ENCODE measurements at regions not wholly inside any gene's neighbourhood (a gene's known extent, or its start where the extent isn't known, plus 50 kb on each side); places are given as distances from the start of the nearest gene placed in this dataset.

DNA sequence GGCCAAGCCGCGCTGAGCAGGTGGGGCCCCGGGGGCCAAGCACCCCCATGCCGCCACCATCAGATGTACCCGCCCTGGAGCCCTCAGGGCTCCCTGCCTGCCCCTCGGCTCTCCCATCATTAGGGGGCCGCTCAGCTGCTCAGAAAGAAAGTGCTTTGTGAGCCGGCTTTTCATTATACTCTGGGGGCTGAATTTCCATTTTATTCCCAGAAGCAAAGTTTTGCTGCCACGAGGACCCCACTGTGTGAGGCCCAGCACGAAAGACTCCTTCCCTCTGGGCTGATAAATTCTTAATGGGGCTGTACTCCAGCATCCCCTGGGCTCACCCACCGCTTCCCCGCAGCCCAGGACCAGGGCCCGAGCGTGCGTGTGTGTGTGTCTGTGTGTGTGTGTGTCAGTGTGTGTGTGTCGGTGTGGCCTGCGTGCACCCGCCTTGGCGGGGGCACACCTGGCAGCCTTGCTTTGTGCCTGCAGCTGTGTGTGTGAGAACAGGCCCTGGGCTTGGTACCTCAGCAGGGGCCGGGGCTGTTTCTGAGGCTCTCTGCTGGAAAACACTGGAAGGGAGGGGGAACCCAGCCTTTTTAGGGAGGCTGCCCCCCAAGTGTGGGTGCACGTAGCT is 103.0 kb upstream of the GSE1 start:
- dilution Hi-C loops (cut with MboI; ENCODE audit: extremely low pct_ligation_motif_present, low sequenced_read_pairs), result no loop called here
- H2AFZ ChIP-seq (ENCODE audit: control insufficient read depth, low read length), result no peak overlapping the region
- H3K79me2 ChIP-seq (ENCODE audit: control insufficient read depth, insufficient read depth, low read length), result no peaks in the 10 kb centered on the region
- TF ChIP-seq EZH2 (IDR thresholded peaks at IDR 0.05; ENCODE audit: low read length), result no peak
- TF ChIP-seq, protein P1, sequence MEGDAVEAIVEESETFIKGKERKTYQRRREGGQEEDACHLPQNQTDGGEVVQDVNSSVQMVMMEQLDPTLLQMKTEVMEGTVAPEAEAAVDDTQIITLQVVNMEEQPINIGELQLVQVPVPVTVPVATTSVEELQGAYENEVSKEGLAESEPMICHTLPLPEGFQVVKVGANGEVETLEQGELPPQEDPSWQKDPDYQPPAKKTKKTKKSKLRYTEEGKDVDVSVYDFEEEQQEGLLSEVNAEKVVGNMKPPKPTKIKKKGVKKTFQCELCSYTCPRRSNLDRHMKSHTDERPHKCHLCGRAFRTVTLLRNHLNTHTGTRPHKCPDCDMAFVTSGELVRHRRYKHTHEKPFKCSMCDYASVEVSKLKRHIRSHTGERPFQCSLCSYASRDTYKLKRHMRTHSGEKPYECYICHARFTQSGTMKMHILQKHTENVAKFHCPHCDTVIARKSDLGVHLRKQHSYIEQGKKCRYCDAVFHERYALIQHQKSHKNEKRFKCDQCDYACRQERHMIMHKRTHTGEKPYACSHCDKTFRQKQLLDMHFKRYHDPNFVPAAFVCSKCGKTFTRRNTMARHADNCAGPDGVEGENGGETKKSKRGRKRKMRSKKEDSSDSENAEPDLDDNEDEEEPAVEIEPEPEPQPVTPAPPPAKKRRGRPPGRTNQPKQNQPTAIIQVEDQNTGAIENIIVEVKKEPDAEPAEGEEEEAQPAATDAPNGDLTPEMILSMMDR (optimal IDR thresholded peaks at IDR 0.05 in 1 of 3, IDR thresholded peaks at IDR 0.05 in 1 of 3, conservative IDR thresholded peaks at IDR 0.05 in 1 of 3; ENCODE audit: extremely low read depth in 1 of 3, insufficient read depth in 2 of 3, low read length in 3 of 3), result no peak
- DNase-seq (ENCODE audit: low read depth, low spot score), result no peak
- H3K4me2 ChIP-seq (ENCODE audit: control insufficient read depth, extremely low read depth, insufficient read depth, low read depth, low read length), result no peak overlapping the region
- peaks cover 11% of the 10 kb centered on the region for H3K4me1 ChIP-seq (ENCODE audit: control insufficient read depth, extremely low read depth, insufficient read depth, low read length)
- no peaks in the 10 kb centered on the region for H3K27me3 ChIP-seq (ENCODE audit: control insufficient read depth, extremely low read depth, insufficient read depth, low read length)
- H3K4me3 ChIP-seq (ENCODE audit: control insufficient read depth in 2 of 3, extremely low read depth in 1 of 3, insufficient read depth in 2 of 3, low read depth in 1 of 3, low read length in 3 of 3), result no peak overlapping the region
- H3K9me3 ChIP-seq (ENCODE audit: control insufficient read depth, low read depth, low read length), result no peaks in the 10 kb centered on the region
- H3K27ac ChIP-seq (ENCODE audit: control insufficient read depth, insufficient read depth, low read length), result no peak overlapping the region
- H3K9ac ChIP-seq (ENCODE audit: control insufficient read depth, extremely low read depth, insufficient read depth, low read length), result no peak overlapping the region
- FAIRE-seq, result no peak
- H3K9me1 ChIP-seq (ENCODE audit: control insufficient read depth, extremely low read depth, insufficient read depth, low read length), result no peaks in the 10 kb centered on the region
- H3K36me3 ChIP-seq (ENCODE audit: control insufficient read depth in 2 of 2, extremely low read depth in 1 of 2, insufficient read depth in 2 of 2, low read length in 2 of 2), result no peaks in the 10 kb centered on the region
- H4K20me1 ChIP-seq (ENCODE audit: control insufficient read depth, extremely low read depth, insufficient read depth, low read length), result peaks cover 3% of the 10 kb centered on the region

GRCh38 chr16:85511938-85512807 is 100.9 kb upstream of the GSE1 start:
- Histone ChIP-seq H2AFZ (ENCODE audit: control insufficient read depth, low read length) (no peak overlapping the region), H3K4me2 (ENCODE audit: control insufficient read depth, extremely low read depth, insufficient read depth, low read depth, low read length) (no peak overlapping the region)

More at GRCh38 chr16:85511938-85512807, 100.9 kb upstream of the GSE1 start:
- Histone ChIP-seq H3K9me1 (ENCODE audit: control insufficient read depth, extremely low read depth, insufficient read depth, low read length) (no peaks in the 10 kb centered on the region), H3K27me3 (ENCODE audit: control insufficient read depth, extremely low read depth, insufficient read depth, low read length) (no peaks in the 10 kb centered on the region), H3K9me3 (ENCODE audit: control insufficient read depth, low read depth, low read length) (no peaks in the 10 kb centered on the region), H3K4me3 (ENCODE audit: control insufficient read depth in 2 of 3, extremely low read depth in 1 of 3, insufficient read depth in 2 of 3, low read depth in 1 of 3, low read length in 3 of 3) (no peak overlapping the region), H3K79me2 (ENCODE audit: control insufficient read depth, insufficient read depth, low read length) (no peaks in the 10 kb centered on the region), H3K27ac (ENCODE audit: control insufficient read depth, insufficient read depth, low read length) (no peak overlapping the region), H4K20me1 (ENCODE audit: control insufficient read depth, extremely low read depth, insufficient read depth, low read length) (peaks cover 3% of the 10 kb centered on the region), H3K4me1 (ENCODE audit: control insufficient read depth, extremely low read depth, insufficient read depth, low read length) (peaks cover 20% of the 10 kb centered on the region), H3K9ac (ENCODE audit: control insufficient read depth, extremely low read depth, insufficient read depth, low read length) (no peak overlapping the region), H3K36me3 (ENCODE audit: control insufficient read depth in 2 of 2, extremely low read depth in 1 of 2, insufficient read depth in 2 of 2, low read length in 2 of 2) (no peaks in the 10 kb centered on the region)
- TF ChIP-seq, protein P1 (optimal IDR thresholded peaks at IDR 0.05 in 1 of 3, IDR thresholded peaks at IDR 0.05 in 1 of 3, conservative IDR thresholded peaks at IDR 0.05 in 1 of 3; ENCODE audit: extremely low read depth in 1 of 3, insufficient read depth in 2 of 3, low read length in 3 of 3), result no peak
- FAIRE-seq (no peak), DNase-seq (ENCODE audit: low read depth, low spot score) (no peak)
- dilution Hi-C loops (cut with MboI; ENCODE audit: extremely low pct_ligation_motif_present, low sequenced_read_pairs), result no loop called here
